SJCRH30 (cell line): ENCODE measurements at regions not wholly inside any gene's neighbourhood (a gene's known extent, or its start where the extent isn't known, plus 50 kb on each side); places are given as distances from the start of the nearest gene placed in this dataset.
"Not testable (repeated sequence)": the region's sequence is repeated elsewhere in the genome, so short reads cannot be mapped to it uniquely, and the experiment has no call there.

Experiments
- DNase-seq, 2 experiments: peaks; one replicate each; pipeline ENCODE4 v3.0.0-alpha.2; 2015 to 2020
- H3K27ac ChIP-seq: fragments of 250-450 bp; sonication (Bioruptor Pico); 2 replicates; pipeline ENCODE4 v1.5.1; 2020; ENCODE audit warnings: mild to moderate bottlenecking, moderate library complexity
- H3K27me3 ChIP-seq: fragments of 250-450 bp; sonication (Bioruptor Pico); 2 replicates; pipeline ENCODE4 v1.5.1; 2020; ENCODE audit warnings: mild to moderate bottlenecking, moderate library complexity
- H3K36me3 ChIP-seq: fragments of 250-450 bp; sonication (Bioruptor Pico); 2 replicates; pipeline ENCODE4 v1.5.1; 2020; ENCODE audit warnings: mild to moderate bottlenecking, moderate library complexity
- H3K4me1 ChIP-seq: fragments of 250-450 bp; sonication (Bioruptor Pico); 2 replicates; pipeline ENCODE4 v1.5.1; 2020; ENCODE audit warnings: mild to moderate bottlenecking, moderate library complexity
- H3K4me3 ChIP-seq: fragments of 250-450 bp; sonication (Bioruptor Pico); 2 replicates; pipeline ENCODE4 v1.5.1; 2020; ENCODE audit warnings: mild to moderate bottlenecking, moderate library complexity
- H3K9me3 ChIP-seq: fragments of 250-450 bp; sonication (Bioruptor Pico); replicated peaks from 2 replicates; pipeline ENCODE4 v1.5.1; 2020; ENCODE audit warnings: mild to moderate bottlenecking, moderate library complexity

- not testable (repeated sequence) for H3K4me3 ChIP-seq, DNase-seq, H3K9me3 ChIP-seq, H3K27me3 ChIP-seq, H3K27ac ChIP-seq, H3K4me1 ChIP-seq, H3K36me3 ChIP-seq
Measured at GRCh38 chr5:38678697-38679096, 122.3 kb upstream of the LIFR start.

DNA sequence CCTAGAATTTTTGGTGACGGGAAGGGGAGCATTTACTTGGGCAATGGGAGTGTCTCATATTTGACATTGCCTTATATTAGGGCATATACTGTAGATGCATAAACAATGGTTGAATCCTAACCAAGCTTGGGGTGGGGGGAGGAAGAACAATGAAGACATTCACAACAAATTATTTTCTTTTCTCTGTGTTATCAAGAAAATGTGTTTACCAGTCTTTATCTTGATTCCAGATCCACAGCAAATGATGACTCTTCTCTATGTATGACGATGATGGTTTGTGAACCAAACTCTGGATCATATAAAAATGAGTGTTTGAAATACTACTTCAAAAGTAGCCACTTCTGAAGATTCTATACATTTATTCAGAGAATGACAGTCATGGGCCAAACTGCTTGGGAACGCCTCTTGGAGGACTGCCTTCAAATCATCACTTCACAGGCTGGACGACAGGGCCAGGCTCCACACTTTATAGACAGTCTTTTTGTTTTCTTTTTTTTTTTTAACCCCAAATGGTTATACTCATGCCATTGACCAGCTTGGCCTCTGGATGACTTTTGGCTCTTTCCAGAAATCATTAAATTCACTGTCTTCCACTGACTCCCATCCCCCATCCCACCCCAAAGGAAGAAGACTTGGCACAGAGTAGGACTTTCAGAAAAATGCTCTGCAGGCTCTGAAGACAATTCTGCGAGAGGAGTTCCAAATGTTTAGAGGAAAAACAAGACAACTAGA lies 123.8 kb upstream of the LIFR start:
- H3K36me3 ChIP-seq = no peaks in the 10 kb centered on the region
- no peak overlapping the region for H3K27ac ChIP-seq
- H3K4me3 ChIP-seq = no peak overlapping the region
- H3K27me3 ChIP-seq = no peaks in the 10 kb centered on the region
- no peaks in the 10 kb centered on the region for H3K4me1 ChIP-seq
- H3K9me3 ChIP-seq = no peaks in the 10 kb centered on the region
- no peak for DNase-seq

GRCh38 chr5:38681029-38681706 lies 124.7 kb upstream of the LIFR start:
- Histone ChIP-seq H3K4me3 (no peak overlapping the region), H3K9me3 (no peaks in the 10 kb centered on the region), H3K36me3 (no peaks in the 10 kb centered on the region), H3K27me3 (no peaks in the 10 kb centered on the region), H3K4me1 (no peaks in the 10 kb centered on the region), H3K27ac (no peak overlapping the region)
- no peak for DNase-seq

GRCh38 chr5:38681966-38682365 lies 125.5 kb upstream of the LIFR start:
- H3K4me1 ChIP-seq = no peaks in the 10 kb centered on the region
- H3K36me3 ChIP-seq = no peaks in the 10 kb centered on the region
- H3K9me3 ChIP-seq = no peaks in the 10 kb centered on the region
- H3K27ac ChIP-seq = no peak overlapping the region
- DNase-seq = no peak
- no peak overlapping the region for H3K4me3 ChIP-seq
- no peaks in the 10 kb centered on the region for H3K27me3 ChIP-seq

- Histone ChIP-seq H3K9me3 (no peaks in the 10 kb centered on the region), H3K27ac (no peak overlapping the region)
Measured at GRCh38 chr5:38686658-38687057, 130.2 kb upstream of the LIFR start.

DNA sequence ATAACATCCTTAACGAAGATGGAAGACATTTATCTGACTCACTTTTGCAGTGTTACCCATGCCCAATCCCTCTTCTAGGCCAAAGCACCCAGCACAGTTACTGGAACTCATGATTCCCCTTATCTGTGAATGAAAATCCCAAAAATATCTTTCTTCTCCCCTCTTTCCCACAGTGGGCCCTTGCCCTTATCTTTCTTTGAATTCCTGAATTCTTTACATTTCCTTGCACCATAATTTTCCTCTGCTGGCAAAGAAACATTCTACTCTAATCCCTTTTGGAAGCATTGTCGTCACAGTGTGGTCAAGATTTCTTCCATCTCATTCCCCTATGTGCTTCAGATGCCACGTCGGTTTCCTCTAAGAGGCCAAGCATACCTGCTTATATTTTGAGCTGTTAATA lies 135.9 kb upstream of the LIFR start:
- no peak for DNase-seq
- Histone ChIP-seq H3K27ac (no peak overlapping the region), H3K9me3 (no peaks in the 10 kb centered on the region), H3K4me1 (no peaks in the 10 kb centered on the region; the same call in 1 of the 2 replicates), H3K4me3 (no peak overlapping the region), H3K27me3 (no peaks in the 10 kb centered on the region), H3K36me3 (no peaks in the 10 kb centered on the region)

More at GRCh38 chr5:38686658-38687057, 130.2 kb upstream of the LIFR start:
- no peaks in the 10 kb centered on the region for H3K4me1 ChIP-seq
- no peak for DNase-seq
- H3K36me3 ChIP-seq = no peaks in the 10 kb centered on the region
- no peak overlapping the region for H3K4me3 ChIP-seq
- no peaks in the 10 kb centered on the region for H3K27me3 ChIP-seq

DNA sequence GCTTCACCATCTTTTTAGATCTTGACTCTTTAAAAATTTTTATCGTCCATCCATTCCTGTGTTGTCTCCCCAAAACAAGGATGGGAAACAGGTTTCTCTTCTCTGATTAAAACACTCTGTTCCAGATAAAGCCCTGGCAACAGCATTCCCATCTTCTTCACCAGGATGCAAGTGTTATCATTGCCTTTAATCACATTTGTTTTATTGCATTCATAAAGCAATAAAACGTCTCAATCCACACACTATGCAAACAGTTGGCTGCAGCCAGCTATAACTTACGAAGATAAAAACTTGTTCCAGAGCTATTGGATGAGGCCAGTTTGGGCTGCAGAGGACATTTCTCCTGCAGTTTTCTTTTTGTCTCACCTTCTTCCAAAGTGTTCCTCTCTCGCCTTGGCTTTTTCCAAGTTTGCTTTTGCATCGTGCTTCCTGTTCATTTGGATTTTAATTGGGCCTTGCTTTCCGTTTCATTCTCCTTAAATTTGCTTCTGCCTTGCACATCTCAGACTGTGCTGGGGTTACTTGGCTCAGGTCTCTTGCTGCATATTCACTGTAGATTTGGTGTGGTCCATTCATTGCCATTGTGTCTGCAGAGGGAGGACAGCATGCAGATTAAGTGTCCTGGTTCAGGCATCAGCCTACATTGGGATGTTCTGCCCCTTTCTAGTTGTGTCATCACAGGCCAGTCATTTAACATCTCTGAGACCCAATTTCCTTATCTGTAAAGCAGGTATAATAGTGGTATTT lies 136.5 kb upstream of the LIFR start:
- Histone ChIP-seq H3K9me3 (no peaks in the 10 kb centered on the region; the same call in 1 of the 2 replicates), H3K27me3 (no peaks in the 10 kb centered on the region), H3K4me3 (no peak overlapping the region), H3K36me3 (no peaks in the 10 kb centered on the region), H3K4me1 (no peaks in the 10 kb centered on the region; the same call in 1 of the 2 replicates), H3K27ac (no peak overlapping the region)
- DNase-seq = no peak

DNA sequence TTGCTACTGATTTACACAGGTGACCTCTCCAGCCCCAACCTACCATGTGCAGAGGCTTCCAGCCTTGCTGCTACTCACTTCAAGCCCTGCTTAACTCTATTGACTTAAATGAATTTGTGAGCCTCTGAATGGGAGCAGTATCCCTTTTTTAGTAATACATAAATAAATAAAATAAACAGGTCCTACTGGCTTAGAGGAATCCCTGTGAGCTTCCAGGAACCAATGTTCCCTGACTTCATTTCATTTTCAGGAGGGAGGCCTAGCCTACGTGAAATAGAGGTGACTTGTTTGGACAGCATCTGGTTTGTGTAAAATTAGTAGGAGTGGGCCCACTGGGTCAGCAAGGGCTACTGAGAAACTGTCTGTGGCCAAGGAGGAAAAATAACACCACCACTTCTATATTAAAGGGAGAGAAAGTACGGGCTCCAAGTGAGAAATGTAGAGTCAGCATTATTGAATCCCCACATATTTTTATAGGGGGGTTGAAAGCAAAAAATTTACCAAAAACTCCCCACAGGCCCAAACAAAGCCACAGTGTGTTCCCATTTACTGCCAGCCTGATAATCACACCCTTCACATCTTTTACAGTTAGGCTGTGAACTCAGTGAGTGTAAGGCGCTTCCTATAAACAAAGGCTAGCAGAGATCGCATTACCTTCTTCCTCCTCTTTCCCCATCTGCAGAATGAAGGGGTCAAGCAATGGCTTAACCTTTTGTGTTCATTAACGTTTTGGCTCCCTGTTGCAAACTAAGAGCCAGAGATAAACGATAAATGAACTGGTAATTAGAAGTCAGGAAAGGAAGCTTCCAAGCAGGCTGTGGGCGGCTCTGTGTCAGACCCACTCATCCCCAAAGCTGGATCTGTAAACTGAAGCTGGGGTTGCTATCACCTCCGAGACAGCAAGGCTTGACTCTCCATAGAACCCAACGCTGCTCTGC lies 138.8 kb upstream of the LIFR start:
- no peaks in the 10 kb centered on the region; the same call in 1 of the 2 replicates for H3K9me3 ChIP-seq

GRCh38 chr5:38697013-38697412 lies 140.6 kb upstream of the LIFR start:
- Histone ChIP-seq H3K27ac (no peak overlapping the region), H3K36me3 (no peaks in the 10 kb centered on the region)

More for the DNA sequence above, 138.8 kb upstream of the LIFR start:
- no peak overlapping the region for H3K4me3 ChIP-seq
- DNase-seq = peak in 1 of 2 experiments; percentile 26
- no peaks in the 10 kb centered on the region for H3K27me3 ChIP-seq
- H3K36me3 ChIP-seq = no peaks in the 10 kb centered on the region
- no peaks in the 10 kb centered on the region; the same call in 1 of the 2 replicates for H3K4me1 ChIP-seq
- no peak overlapping the region for H3K27ac ChIP-seq

GRCh38 chr5:38705529-38705928 lies 140.3 kb upstream of the OSMR start:
- H3K27me3 ChIP-seq, H3K27ac ChIP-seq, H3K36me3 ChIP-seq, H3K4me3 ChIP-seq, DNase-seq, H3K9me3 ChIP-seq, H3K4me1 ChIP-seq: not testable (repeated sequence)

More at GRCh38 chr5:38697013-38697412, 140.6 kb upstream of the LIFR start:
- Histone ChIP-seq H3K4me1 (no peaks in the 10 kb centered on the region; the same call in 1 of the 2 replicates), H3K4me3 (no peak overlapping the region), H3K9me3 (no peaks in the 10 kb centered on the region; the same call in 1 of the 2 replicates), H3K27me3 (no peaks in the 10 kb centered on the region)
- DNase-seq = no peak

GRCh38 chr5:38706376-38706775 lies 139.4 kb upstream of the OSMR start:
- no peaks in the 10 kb centered on the region for H3K27me3 ChIP-seq
- DNase-seq = no peak
- no peaks in the 10 kb centered on the region for H3K4me1 ChIP-seq
- H3K27ac ChIP-seq = no peak overlapping the region
- H3K9me3 ChIP-seq = no peaks in the 10 kb centered on the region
- H3K4me3 ChIP-seq = no peak overlapping the region
- H3K36me3 ChIP-seq = no peaks in the 10 kb centered on the region

DNA sequence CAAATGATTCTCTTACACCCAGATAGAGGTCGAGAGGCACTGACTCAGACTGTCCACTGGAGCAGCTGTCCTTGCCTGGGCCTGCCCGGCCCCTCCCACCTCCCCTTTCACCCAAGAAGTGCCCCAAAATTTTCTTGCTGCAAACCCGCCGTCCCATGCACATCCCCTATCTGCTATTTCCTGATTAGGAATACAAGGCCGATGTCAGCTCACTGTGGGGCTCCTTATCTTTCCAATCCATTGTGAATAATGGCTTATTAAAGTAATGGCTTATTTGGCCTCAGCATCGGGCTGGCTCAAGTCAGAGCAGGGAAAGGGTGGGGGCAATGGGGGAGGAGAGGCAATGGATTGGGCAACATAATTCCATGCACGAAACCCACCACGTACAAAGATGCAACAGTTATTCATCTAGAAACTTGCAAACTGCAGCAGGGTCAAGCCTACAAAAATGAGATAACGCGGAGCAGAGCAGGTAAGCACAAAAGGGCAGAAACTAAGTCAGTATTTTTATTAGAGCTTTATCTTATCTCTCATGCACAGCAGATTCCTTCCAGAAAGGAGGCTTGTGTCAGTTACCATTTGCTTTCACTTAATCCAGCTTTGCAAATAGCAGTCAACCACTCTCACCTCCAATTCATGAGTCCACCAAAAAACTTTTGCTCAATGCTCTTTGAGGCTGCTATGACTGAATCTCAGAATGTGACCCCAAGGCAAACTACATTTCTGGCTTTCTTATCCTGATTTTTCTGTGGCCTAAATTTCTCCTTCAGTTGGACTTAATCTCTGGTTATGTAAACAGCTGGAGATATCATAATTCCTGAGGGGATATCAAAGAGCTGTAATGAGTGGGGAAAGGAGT lies 138.2 kb upstream of the OSMR start:
- no peak overlapping the region for H3K4me3 ChIP-seq
- H3K27me3 ChIP-seq = no peaks in the 10 kb centered on the region
- DNase-seq = no peak
- H3K36me3 ChIP-seq = no peaks in the 10 kb centered on the region
- no peaks in the 10 kb centered on the region for H3K4me1 ChIP-seq
- H3K9me3 ChIP-seq = no peaks in the 10 kb centered on the region
- H3K27ac ChIP-seq = no peak overlapping the region

- Histone ChIP-seq H3K4me1 (no peaks in the 10 kb centered on the region), H3K36me3 (no peaks in the 10 kb centered on the region), H3K27ac (no peak overlapping the region), H3K4me3 (no peak overlapping the region), H3K9me3 (peaks cover 3% of the 10 kb centered on the region; the same call in 1 of the 2 replicates), H3K27me3 (no peaks in the 10 kb centered on the region)
- DNase-seq = no peak
Measured at GRCh38 chr5:38709678-38710306, 136.0 kb upstream of the OSMR start.
